ENCODE measurements at regions not wholly inside any gene's neighbourhood (a gene's known extent, or its start where the extent isn't known, plus 50 kb on each side); places are given as distances from the start of the nearest gene placed in this dataset.

- H3K4me3 ChIP-seq (ENCODE audit: low read depth, low read length), result no peak overlapping the region
- no peak for DNase-seq (ENCODE audit: low read depth)
- TF ChIP-seq CTCF (IDR thresholded peaks at IDR 0.05; ENCODE audit: insufficient read depth, low read depth, low read length, missing control alignments), result no peak
These were observed 56.1 kb upstream of the SGK1 start for GRCh38 chr6:134373993-134374392.

GRCh38 chr6:134373282-134373922 lies 55.5 kb upstream of the SGK1 start:
- peak overlapping the region; percentile 23 for H3K4me3 ChIP-seq (ENCODE audit: low read depth, low read length)
- no peak for TF ChIP-seq CTCF (IDR thresholded peaks at IDR 0.05; ENCODE audit: insufficient read depth, low read depth, low read length, missing control alignments)
- DNase-seq (ENCODE audit: low read depth), result peak; percentile 86

GRCh38 chr6:134372603-134373281 lies 54.8 kb upstream of the SGK1 start:
- no peak for DNase-seq (ENCODE audit: low read depth)
- H3K4me3 ChIP-seq (ENCODE audit: low read depth, low read length), result peak overlapping the region; percentile 23
- TF ChIP-seq CTCF (IDR thresholded peaks at IDR 0.05; ENCODE audit: insufficient read depth, low read depth, low read length, missing control alignments), result no peak

GRCh38 chr6:134368670-134369069 lies 50.8 kb upstream of the SGK1 start:
- H3K4me3 ChIP-seq (ENCODE audit: low read depth, low read length), result no peak overlapping the region
- no peak for TF ChIP-seq CTCF (IDR thresholded peaks at IDR 0.05; ENCODE audit: insufficient read depth, low read depth, low read length, missing control alignments)
- no peak for DNase-seq (ENCODE audit: low read depth)
